ENCODE measurements at regions not wholly inside any gene's neighbourhood (a gene's known extent, or its start where the extent isn't known, plus 50 kb on each side); places are given as distances from the start of the nearest gene placed in this dataset.

DNA sequence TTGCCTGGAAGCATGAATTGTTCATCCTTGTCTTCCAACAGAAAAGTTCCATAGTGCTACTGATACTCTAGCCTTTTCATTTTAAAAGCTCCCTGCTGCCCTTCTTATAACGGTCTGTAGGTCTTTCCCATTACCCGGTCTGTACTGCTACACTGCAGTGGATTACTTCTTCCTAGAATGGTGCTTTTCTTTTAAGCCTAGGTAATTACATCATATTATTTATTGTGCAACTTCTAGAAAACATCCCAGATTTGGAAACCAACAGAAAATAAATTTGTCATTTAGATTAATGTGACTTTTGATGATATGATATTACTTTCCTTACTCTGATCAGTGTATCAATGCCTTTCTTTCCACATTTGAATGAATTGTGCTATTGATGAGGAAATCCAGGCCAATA, 199.4 kb downstream of the TANC2 start:
- TF ChIP-seq, protein P1, sequence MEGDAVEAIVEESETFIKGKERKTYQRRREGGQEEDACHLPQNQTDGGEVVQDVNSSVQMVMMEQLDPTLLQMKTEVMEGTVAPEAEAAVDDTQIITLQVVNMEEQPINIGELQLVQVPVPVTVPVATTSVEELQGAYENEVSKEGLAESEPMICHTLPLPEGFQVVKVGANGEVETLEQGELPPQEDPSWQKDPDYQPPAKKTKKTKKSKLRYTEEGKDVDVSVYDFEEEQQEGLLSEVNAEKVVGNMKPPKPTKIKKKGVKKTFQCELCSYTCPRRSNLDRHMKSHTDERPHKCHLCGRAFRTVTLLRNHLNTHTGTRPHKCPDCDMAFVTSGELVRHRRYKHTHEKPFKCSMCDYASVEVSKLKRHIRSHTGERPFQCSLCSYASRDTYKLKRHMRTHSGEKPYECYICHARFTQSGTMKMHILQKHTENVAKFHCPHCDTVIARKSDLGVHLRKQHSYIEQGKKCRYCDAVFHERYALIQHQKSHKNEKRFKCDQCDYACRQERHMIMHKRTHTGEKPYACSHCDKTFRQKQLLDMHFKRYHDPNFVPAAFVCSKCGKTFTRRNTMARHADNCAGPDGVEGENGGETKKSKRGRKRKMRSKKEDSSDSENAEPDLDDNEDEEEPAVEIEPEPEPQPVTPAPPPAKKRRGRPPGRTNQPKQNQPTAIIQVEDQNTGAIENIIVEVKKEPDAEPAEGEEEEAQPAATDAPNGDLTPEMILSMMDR (IDR thresholded peaks at IDR 0.05; ENCODE audit: low read length), result no peak
- TF ChIP-seq EZH2 (IDR thresholded peaks at IDR 0.05; ENCODE audit: borderline replicate concordance, low read length), result no peak
